GM19025 (cell line): ENCODE measurements at regions not wholly inside any gene's neighbourhood (a gene's known extent, or its start where the extent isn't known, plus 50 kb on each side); places are given as distances from the start of the nearest gene placed in this dataset.

Experiments
- ATAC-seq: cut with Tn5 transposase; IDR thresholded peaks from one replicate; pipeline ENCODE4 v1.9.1; 2021; ENCODE audit warnings: mild to moderate bottlenecking, low read depth, moderate library complexity; ENCODE audit not compliant: unreplicated experiment

DNA sequence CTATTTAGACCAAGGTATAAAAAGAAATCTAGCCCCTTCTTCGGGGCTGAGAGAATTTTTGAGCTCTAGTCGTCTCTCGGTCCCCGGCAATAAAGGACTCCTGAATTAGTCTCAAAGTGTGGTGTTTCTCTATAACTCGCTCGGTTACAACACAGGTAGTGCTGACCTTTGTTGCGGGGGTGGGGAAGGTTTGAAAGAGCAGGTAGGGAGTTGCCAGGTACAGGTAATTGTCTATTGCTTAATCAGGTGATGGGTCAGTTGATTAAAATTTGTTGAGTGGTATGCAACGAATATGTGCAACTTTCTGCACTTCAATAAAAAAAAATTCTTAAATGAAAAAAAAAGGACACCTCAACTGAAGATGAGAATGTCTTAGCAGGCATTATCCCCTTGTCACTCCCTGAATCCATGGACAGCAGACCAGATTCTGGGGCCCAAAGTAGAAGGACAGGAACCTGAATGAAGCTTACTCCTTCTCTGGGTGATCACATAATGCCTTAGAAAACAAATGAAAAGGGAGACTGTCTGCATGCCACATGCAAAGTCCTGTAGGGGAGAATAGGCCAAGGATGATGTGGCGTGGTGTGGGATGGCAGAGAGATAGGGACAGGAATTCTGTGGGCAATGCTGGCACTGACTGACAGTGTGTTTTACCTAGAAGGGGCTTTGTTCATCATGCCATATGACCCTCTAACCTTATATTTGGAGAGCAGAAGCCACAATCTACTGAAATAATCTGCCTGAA, 157.6 kb upstream of the OLIG3 start:
- no peak for ATAC-seq

DNA sequence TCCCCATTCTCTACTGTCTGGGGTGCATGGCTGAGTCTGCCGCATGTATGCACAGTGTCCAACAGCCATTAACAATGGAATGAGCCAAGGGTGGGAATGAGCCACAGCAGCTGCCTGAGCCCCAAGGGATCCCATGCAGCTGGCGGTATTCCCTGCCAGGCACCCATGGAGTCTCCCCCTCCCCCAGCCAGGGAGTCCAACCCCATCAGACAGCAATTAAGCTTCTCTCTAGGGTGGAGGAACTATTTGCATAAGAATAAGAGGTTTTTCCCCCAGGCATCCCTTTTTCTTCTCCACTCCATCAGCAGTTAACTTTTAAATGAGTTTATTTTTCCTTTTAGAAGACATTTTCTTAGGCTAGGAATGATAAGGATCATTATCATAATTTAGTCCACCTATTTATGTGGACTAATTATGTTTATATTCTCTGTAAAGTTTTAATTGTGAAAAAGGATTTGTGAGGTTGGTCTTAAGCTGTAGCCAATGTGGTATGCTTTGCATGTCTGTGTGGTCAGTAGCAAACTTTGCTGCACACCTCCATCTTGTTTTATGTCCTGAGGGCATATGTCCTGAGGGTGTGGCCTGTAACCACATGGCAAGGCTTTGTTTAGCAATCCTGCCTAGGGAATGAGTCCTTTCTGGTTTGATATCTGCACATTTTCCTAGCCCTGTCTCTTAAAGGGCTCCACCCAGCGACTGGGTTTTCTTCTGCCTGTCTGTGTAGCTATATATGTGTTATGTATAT, 158.9 kb upstream of the OLIG3 start:
- no peak for ATAC-seq

DNA sequence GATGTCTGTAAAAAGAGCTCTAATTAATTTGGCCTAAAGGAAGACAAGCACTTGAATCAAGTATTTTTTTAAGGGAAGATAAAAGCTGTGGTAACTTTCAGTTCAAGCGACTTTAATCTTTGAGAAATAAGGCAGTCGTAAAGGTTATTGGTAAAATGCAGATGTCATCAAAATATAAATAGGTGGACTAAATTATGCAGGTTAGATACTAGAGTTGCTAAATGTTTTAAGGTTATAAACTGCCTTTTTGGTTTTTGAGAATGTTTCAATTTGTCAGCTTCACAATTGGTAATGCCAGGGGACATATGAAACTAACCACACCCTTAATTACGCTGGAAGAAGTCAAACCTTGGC, 159.5 kb upstream of the OLIG3 start:
- ATAC-seq = no peak

DNA sequence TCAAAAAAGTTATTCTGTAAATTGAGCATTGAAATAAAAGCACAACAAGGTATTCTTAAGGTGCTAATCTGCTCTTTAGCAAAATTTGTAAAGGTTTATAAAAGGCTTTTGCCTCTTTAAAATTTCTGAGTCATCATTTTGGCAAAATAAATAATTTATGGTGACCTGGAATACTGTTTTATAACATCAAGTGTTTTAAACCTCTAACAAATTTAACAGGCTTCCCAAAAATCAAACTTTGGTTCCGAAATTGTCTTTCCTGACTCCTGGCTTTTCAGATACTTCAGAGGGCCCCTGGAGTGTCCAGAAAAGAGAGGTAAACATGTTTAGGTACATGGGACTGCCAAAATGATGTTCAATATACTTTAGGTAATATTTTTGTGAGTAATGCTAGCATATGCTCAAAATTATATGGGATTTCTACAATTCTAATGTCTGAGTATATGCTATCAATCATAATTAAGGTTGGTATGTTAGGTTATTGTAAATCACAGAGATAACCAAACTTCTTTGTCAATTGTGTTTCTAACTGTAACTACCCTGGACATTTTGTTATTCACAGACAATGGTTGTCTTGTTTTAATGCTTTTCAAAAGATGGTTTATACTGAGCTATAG, 160.3 kb upstream of the OLIG3 start:
- no peak for ATAC-seq

DNA sequence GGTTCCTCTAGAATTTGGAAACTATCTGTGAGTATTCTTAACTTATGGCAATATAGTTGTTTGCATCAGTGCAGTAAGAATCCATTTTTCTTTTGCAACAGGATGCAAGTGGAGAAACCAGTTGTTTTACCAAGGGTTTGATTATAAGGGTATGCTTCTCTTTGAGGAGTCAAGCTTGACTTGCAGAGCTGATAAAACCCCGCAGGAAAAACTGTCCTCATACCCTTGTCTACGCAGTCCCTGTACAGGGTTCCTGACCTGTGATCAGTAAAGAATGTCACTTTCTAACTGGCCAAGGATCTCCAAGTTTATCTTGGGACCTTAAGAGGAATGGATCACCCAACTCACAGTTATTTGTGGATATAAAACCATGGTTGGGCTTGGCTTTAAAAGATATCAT, 161.1 kb upstream of the OLIG3 start:
- no peak for ATAC-seq

DNA sequence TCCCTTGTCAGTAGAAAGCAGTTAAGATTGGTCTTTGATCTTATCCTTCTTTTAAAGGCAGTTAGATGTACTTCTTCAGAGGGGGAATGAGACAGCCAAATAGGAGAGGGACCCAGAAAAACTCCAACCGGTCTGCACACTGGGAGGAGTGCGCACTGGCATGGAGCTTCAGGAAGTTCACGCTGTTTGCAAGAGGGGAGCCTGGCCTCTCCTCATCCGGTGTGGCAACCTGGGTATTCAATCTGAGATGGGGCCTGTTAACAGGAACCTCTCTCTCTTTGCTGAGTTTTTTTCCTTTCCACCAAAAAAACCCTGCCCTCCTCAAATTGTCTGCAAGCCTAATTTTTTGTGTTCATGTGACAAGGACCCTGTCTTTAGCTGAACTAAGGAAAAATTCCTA, 162.5 kb upstream of the OLIG3 start:
- no peak for ATAC-seq

DNA sequence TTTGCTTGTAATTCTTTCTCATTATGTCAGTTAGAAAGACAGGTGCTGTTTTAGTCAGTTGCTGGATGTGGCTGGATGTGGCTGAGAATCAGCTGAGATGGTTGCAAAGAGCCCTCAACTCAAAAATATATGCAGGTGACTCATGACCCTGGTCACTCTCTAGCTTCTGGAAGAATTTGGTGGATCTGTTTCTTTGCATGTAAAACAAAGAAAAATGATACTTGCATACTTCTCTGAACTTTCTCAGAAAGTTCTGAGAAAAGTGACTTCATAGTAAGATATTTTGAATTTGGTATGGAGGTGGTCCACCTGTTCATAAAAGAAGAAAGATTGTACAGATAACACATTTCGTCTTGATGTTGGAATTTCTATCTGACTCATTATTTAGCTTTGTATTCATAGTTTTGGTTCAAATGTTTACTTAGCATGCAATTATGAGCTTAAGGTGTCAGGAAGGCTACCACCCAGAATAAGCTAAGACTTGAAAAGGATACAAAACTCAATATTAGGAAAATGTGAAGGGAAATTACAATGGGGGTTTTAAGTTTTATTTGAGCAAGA, 163.2 kb upstream of the OLIG3 start:
- ATAC-seq = peak; percentile 40

DNA sequence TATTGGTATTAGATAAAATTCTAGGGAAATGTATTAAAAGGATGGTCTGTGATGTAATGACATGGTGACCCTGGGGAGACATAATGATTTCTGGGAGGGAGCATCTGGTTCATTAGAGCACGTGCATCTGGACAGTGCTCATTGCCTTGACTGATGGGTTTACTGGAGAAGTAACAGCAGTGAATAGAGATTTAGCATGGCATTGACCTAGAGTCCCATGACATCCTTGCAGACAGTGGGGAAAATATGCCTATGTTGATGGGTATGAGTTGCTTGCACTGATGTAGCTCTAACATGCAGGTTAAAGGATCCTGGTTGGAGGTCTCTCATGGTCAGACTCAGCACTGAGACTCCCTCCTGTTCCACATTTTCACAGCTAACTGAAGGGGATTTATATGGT, 164.1 kb upstream of the OLIG3 start:
- ATAC-seq = no peak

DNA sequence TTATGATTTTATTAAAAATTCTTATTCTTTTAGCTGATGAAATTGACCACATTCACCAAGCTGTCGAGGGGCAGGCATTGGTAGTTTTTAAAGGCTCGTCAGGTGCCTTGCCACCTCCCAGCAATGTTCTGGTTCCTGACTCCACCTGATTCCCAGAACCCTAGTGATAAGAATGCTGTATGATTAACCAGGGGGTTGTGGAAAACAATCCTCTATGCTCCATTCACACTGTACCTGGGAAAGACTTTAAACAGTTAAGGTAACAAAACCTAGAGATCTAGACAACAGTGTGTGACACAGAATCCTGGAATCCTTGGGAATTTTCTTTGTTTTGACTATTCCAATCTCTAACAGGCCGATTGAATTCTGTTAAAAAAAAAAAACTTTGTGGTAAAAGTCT, 165.7 kb upstream of the OLIG3 start:
- ATAC-seq = no peak

DNA sequence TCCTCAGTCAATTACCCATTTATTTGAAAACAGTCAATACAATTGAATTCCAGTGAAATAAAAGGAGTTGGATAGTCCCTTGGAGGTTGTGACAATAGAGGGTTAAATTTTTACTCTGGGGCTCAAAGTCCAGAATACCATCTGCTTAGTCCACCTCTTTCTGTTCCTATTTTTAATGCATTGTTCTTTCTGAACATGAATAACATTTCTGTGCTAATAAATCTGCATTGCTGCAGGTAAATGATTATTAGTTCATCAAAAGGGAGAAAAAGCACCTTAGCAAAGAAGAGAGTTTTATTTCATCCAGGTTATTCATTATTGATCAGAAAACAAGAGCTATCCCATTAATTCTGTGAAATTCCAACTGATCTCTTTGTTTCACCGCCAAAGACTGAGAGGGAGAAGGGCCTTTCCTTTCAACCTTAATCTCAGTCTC, 166.1 kb upstream of the OLIG3 start:
- ATAC-seq = no peak

DNA sequence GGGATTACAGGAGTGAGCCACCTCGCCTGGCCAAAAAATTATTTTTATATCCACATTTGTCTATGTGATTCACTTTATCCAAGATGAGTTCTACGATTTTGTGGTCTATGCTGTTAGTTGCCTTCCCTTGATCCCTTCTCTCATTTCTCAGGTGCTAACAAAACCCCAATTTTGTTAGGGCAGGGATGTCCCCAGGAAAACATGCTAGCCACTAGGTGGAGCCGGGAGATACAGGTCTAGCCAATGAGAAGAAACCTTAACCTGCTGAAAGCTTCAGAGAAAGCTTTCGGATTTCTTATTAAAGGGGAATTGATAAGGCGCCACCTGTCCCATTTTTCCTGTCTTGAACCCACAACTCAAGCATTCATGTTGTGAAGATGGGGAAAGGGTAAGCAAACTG, 167.4 kb upstream of the OLIG3 start:
- no peak for ATAC-seq

DNA sequence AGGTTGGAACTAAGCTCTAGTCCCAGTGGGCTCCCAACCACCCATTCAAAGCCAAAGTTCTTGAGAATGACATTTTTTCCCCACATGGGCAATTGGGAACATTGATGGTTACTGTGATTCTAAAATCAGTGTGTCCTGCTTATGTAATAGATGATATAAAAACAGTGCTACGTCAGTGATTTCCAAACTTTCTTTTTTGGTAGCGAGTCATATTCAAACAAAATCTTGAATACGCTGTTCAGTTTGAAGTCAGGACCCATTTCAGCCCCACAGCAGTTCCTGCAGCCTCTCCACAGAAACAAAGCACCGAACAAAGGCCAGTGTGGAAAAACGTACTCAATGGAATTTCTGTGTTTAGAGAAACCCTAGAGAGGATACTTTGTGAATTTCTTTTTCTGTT, 170.0 kb upstream of the OLIG3 start:
- no peak for ATAC-seq

DNA sequence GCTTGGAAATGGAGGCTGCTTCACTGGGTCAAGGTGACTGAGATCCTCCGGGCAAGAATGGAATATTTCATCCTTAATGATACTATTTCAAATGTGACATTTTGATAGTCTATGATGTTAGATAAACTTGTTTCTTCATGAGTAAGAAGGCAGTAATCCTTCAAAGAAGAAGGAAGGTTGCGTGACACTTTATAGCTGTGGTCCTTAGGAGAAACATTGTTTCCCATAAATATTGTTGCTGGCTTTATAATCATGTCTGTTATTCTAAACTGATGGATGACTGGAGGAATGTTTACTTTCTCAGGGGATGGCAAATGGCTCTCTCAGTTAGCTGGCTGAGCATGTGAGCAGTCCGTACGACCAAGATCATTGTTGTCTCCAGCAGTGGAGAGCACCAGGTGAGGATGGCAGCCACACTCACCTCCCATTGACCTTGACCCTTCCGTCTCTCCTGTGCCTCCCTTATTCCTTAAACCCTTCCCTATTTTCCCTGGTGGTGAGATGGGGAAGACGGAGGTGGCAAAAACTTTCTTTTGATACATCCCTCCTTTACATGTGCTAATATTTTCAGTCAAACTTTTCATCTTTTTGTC, 171.2 kb upstream of the OLIG3 start:
- ATAC-seq = no peak

DNA sequence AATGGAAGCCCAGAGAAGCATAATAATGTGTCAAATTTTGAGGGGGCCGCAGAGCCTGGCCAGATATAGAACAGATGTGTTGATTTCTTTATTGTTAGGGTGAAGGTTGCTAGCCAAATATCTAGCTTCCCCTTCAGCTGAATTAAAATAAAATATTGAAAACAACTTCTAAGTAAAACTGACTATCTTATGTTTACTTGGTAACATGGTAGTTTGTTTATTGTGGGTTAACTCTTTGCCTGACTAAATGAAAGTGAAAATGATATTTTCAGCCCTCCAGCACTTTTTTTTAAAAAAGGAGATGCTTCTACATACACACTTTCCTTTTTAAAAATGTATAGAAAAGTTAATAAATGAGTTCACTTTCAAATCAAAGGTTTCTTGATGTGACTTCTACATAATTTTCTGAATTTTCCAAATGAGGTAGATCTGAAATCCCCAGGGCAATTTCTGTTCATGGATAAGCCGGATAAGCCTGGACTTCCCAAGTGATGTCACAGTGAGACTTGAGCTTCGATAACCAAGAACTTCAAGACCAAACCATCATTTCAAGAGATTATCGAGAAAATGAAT, 172.1 kb upstream of the OLIG3 start:
- ATAC-seq = no peak

DNA sequence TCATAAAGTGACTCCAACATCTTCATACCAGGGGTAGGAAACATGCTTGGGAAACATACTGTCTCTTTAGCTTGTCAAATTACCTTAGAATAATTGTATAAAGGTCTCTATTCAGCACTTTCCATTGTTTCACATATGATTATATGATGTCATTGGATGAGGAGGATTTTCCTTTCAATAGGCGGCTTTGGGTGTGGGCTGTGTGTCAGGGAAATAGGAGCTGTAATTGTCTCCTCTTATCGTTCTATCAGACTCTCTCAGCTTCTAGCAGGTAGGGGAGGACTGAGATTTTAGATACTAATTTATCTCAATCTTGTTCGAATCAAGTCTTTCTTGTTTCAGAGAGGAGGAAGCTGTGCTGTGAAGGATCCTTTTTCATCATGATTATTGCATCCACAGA, 179.4 kb upstream of the OLIG3 start:
- no peak for ATAC-seq

DNA sequence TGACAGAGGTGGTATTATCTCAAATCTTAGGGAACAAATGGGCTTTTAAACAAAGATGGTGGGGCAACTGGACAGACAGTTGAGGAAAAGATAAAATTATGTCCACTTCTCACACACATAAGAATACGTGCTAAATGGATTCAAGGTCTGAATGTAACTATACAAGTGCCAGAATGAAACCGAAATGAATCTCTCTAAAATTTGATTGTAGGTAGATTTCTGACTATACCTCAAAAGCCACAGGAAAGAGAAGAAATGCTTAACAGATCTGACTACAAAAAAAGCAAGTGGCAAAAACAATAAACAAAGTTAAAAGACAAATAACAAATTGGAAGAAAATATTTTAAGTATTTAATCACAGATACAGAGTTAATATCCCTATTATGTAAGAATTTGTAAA, 182.7 kb upstream of the OLIG3 start:
- peak; percentile 71 for ATAC-seq

DNA sequence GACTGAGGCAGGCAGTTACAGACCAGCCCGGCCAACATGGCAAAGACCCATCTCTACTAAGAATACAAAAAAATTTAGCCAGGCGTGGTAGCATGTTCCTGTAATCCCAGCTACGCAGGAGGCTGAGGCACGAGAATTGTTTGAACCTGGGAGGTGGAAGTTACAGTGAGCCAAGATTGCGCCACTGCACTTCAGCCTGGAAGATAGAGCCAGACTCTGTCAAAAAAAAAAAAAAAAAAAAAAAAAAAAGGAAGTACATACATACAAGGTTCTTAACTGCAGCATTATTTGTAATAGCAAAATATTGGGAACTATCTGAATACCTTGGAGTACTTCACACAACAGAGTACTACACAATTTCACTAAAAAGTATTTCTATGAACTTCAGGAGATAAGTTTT, 183.5 kb upstream of the OLIG3 start:
- ATAC-seq = no peak

DNA sequence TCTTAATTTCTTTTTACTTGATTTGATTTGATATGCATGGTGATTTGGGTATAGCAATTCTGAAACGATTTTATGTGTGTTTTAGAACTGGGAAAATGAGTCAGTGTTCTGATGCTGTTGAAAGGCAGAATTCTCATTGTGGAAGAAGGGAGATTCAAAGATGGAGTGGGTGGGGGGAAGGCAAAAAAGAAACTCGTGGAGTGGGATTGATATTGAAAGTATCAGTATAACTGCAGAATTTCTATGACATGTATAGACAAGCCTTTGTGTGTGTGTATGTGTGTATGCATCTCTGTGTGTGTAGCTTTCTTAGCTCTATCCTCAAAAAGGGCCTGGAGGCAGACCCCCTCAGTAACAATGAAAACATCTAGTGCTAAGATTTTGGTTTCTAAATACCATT, 184.3 kb upstream of the OLIG3 start:
- ATAC-seq = no peak

DNA sequence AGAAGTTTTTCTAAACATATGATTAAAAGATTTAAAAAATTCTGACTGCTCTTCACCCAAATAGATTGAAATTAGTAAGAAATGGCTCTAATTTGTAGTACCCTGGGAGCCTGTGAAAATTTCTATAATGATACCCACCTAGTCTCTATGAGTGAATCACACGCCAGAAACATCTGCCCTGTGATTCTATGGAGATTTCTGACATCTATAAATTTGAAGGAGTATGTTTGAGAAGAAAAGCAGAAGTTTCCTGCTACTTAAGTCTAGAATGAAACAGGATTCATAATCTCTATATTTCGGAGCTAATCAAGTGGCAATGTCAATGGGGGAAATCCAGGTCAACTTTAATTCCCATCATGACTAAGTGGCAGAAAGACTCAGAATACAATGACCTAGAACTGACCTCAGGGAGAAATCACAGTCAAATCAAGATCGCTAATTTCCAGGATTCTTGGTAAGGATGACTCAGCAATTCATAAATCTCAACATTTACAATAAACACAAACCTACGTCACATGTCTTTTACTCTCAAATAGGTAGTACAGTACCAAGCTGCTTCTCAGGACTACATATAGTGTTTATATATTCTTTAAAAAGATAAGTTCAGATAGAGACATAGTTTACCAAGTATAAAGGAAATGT, 186.2 kb upstream of the TNFAIP3 start:
- no peak for ATAC-seq

DNA sequence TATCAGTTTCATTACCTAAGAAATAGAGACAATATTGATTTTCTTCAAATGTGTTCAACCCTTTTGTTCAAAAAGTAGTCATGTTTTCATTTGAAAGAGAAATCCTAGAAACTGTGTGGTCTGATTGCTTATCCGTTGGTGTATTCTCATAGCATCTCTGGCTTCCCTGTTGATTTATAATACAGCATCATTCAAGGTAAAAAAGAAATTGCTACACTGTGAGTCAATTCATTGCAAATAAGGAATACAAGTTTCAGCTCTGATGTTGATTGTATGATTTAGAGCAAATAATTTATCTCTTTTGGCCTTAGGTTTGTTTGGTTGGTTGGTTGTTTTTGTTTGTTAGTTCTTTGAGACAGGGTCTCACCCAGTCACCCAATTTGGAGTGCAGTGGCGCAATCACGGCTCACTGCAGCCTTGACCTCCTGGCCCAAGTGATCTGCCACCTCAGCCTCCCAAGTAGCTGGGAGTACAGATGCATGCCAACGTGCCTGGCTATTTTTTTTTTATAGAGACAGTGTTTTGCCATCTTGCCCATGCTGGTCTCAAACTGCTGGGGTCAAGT, 185.5 kb upstream of the TNFAIP3 start:
- ATAC-seq = no peak
